Spleen (tissue), 7 donors: ENCODE measurements at regions not wholly inside any gene's neighbourhood (a gene's known extent, or its start where the extent isn't known, plus 50 kb on each side); places are given as distances from the start of the nearest gene placed in this dataset.

ENCODE experiments used
- CTCF ChIP-seq, 11 experiments: fragments of 200-600 bp in 7 of 11; fragments of 450-650 bp in 4 of 11; sonication (generic) in 4 of 11; IDR thresholded peaks in 8 of 11; conservative IDR thresholded peaks in 3 of 11; 1 replicate in 7 of 11; 2 replicates in 4 of 11; pipeline versions ENCODE4 v1.4.0 to v1.8.0; 2016 to 2021; ENCODE audit warnings: antibody characterized with exemption in 11 of 11, inconsistent platforms in 4 of 11, mild to moderate bottlenecking in 1 of 11
- POLR2A ChIP-seq, 3 donors: fragments of 450-650 bp; IDR thresholded peaks; one replicate each; pipeline ENCODE4 v1.5.1; 2017; ENCODE audit warnings: antibody characterized with exemption in 3 of 3, mild to moderate bottlenecking in 1 of 3
- POLR2AphosphoS5 ChIP-seq, 3 donors: sonication (generic); formaldehyde crosslinking; IDR thresholded peaks; one replicate each; pipeline ENCODE4 v1.5.1; 2017; ENCODE audit warnings: antibody characterized with exemption in 3 of 3
- donor health status: DM: no; HTN: no; CAD: no; lungs with moderate emphysema.
- donor health status: DM: no; HTN: no; CAD: no.
- donor health status: DM: no; HTN: no; CAD: no.

DNA sequence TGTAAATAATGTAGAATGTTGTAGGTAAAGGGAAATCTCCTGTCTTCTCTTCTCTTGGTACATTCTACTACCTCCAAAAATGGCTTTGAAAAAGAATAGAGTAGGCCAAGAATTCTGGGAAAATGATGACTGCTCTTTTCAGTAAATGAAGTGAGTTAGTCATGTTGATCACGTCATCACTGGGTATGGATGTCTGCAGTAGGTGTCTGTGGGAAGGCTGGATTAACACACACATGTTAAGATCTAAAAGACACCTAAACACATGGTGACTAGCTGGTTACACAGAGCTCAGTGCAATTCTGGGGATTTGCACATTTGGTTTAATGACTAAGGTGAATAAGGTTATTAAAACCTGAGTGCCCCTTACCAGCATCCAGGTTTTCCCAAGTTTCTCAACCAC lies 161.5 kb downstream of the CEP120 start:
- no peak for TF ChIP-seq CTCF (IDR thresholded peaks at IDR 0.05 in 8 of 11, conservative IDR thresholded peaks at IDR 0.05 in 3 of 11)
- no peak for TF ChIP-seq POLR2A (IDR thresholded peaks at IDR 0.05)
- no peak for TF ChIP-seq POLR2AphosphoS5 (IDR thresholded peaks at IDR 0.05)
